CD4-positive, alpha-beta T cell (primary cell): ENCODE measurements at regions not wholly inside any gene's neighbourhood (a gene's known extent, or its start where the extent isn't known, plus 50 kb on each side); places are given as distances from the start of the nearest gene placed in this dataset.

ENCODE experiments used
- ATAC-seq: fragments of 200-7000 bp; cut with Tn5 transposase; one replicate; pipeline ENCODE4 v1.10.0; 2022; ENCODE audit warnings: mild to moderate bottlenecking; ENCODE audit not compliant: poor library complexity
- CTCF ChIA-PET: fragments of 350-600 bp; sonication (Branson Sonifier 250); formaldehyde crosslinking; loops from one replicate; lab custom pipeline; 2021; ENCODE audit warnings: antibody characterized with exemption, inconsistent platforms; lab: Charles Lee
- POLR2A ChIA-PET: fragments of 350-600 bp; sonication (Branson Sonifier 250); formaldehyde crosslinking; loops from one replicate; lab custom pipeline; 2021; ENCODE audit warnings: antibody characterized with exemption, inconsistent platforms; lab: Charles Lee
- DNase-seq, 14 experiments: peaks; one replicate each; pipeline ENCODE4 v3.0.0-alpha.2; 2013 to 2020; ENCODE audit warnings: mixed read lengths in 2 of 14
- H3K27ac ChIP-seq, 2 donors: one replicate each; pipeline versions ENCODE4 v1.5.1 to v1.7.0; 2013; ENCODE audit warnings: low read length in 2 of 2, low read depth in 1 of 2, mild to moderate bottlenecking in 1 of 2
- H3K27me3 ChIP-seq, 2 experiments: 1 replicate in 1 of 2; 2 replicates in 1 of 2; pipeline versions ENCODE4 v1.6.1 to v1.7.0; 2013; ENCODE audit warnings: low read length in 2 of 2, control low read depth in 1 of 2, mild to moderate bottlenecking in 1 of 2, moderate library complexity in 1 of 2; ENCODE audit not compliant: insufficient read depth in 2 of 2, control insufficient read depth in 1 of 2
- H3K36me3 ChIP-seq: one replicate; pipeline ENCODE4 v1.6.1; 2013; ENCODE audit warnings: low read length, control low read depth; ENCODE audit not compliant: insufficient read depth
- H3K4me1 ChIP-seq: one replicate; pipeline ENCODE4 v1.6.1; 2013; ENCODE audit warnings: low read length, control low read depth; ENCODE audit not compliant: insufficient read depth
- H3K4me3 ChIP-seq: one replicate; pipeline ENCODE4 v1.5.1; 2013; ENCODE audit warnings: mild to moderate bottlenecking, low read length, moderate library complexity
- H3K9me3 ChIP-seq, 2 experiments: 1 replicate in 1 of 2; 2 replicates in 1 of 2; pipeline versions ENCODE4 v1.6.1 to v1.7.0; 2013; ENCODE audit warnings: low read length in 2 of 2, mild to moderate bottlenecking in 2 of 2, control low read depth in 1 of 2, moderate library complexity in 1 of 2; ENCODE audit not compliant: control insufficient read depth in 1 of 2, insufficient read depth in 1 of 2
- H3K27ac Mint-ChIP-seq: one replicate; pipeline ENCODE4 v1.8.0; 2020; ENCODE audit warnings: mixed read lengths
- H3K27me3 Mint-ChIP-seq: one replicate; pipeline ENCODE4 v1.8.0; 2021; ENCODE audit warnings: mixed read lengths
- H3K36me3 Mint-ChIP-seq: one replicate; pipeline ENCODE4 v1.8.0; 2021; ENCODE audit warnings: low read depth, mixed read lengths
- H3K4me1 Mint-ChIP-seq: one replicate; pipeline ENCODE4 v1.8.0; 2021; ENCODE audit warnings: low read depth, mixed read lengths
- H3K4me3 Mint-ChIP-seq: one replicate; pipeline ENCODE4 v1.8.0; 2020; ENCODE audit warnings: mild to moderate bottlenecking, mixed read lengths
- H3K9me3 Mint-ChIP-seq: one replicate; pipeline ENCODE4 v1.8.0; 2020; ENCODE audit warnings: mixed read lengths
- intact Hi-C, 2 experiments: fragments of 100-400 bp; cut with DNase I in 1 of 2; cut with micrococcal nuclease in 1 of 2; formaldehyde crosslinking; loops; one replicate each; pipeline versions ENCODE4 v1.15.1 to v1.9.0; 2023 to 2025; cut with DNase I, micrococcal nuclease
- TF ChIP-seq, protein P1 (sequence below): fragments of 200-600 bp; IDR thresholded peaks from one replicate; pipeline ENCODE4 v1.8.0; 2022; ENCODE audit warnings: antibody characterized with exemption, mild to moderate bottlenecking

DNA sequence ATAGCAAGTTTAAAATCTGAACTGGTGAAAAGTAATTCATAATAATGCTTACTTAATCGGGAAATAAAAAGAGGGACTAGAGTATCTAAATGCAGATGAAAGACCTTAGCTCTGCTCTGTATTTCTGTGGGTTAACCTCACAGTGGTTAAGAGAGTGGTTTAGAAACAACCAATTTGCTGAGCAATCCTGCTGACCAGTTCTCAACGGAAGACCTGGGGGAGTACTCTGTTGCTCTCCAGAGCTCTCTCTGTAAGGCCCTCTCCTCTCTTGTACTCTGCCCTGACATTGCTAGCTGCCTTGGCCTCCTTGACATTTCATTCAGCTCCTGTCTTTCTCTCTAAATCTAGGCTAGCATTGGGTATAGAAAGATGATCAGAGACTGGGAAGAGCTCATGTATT, 1186.6 kb upstream of the SEMA6A start:
- Histone ChIP-seq H3K4me3 (no peak overlapping the region), H3K27me3 (no peaks in the 10 kb centered on the region), H3K36me3 (no peaks in the 10 kb centered on the region), H3K4me1 (no peaks in the 10 kb centered on the region), H3K9me3 (no peaks in the 10 kb centered on the region), H3K27ac (no peak overlapping the region)
- H3K4me1 Mint-ChIP-seq = no peaks in the 10 kb centered on the region
- H3K4me3 Mint-ChIP-seq = no peak overlapping the region
- CTCF ChIA-PET = no interaction called here
- intact Hi-C loops = no loop called here
- POLR2A ChIA-PET = no interaction called here
- no peaks in the 10 kb centered on the region for H3K27me3 Mint-ChIP-seq
- ATAC-seq (no peak), DNase-seq (no peak)
- H3K36me3 Mint-ChIP-seq = no peaks in the 10 kb centered on the region
- H3K9me3 Mint-ChIP-seq = peaks cover 5% of the 10 kb centered on the region
- TF ChIP-seq, protein P1, sequence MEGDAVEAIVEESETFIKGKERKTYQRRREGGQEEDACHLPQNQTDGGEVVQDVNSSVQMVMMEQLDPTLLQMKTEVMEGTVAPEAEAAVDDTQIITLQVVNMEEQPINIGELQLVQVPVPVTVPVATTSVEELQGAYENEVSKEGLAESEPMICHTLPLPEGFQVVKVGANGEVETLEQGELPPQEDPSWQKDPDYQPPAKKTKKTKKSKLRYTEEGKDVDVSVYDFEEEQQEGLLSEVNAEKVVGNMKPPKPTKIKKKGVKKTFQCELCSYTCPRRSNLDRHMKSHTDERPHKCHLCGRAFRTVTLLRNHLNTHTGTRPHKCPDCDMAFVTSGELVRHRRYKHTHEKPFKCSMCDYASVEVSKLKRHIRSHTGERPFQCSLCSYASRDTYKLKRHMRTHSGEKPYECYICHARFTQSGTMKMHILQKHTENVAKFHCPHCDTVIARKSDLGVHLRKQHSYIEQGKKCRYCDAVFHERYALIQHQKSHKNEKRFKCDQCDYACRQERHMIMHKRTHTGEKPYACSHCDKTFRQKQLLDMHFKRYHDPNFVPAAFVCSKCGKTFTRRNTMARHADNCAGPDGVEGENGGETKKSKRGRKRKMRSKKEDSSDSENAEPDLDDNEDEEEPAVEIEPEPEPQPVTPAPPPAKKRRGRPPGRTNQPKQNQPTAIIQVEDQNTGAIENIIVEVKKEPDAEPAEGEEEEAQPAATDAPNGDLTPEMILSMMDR = no peak
- no peak overlapping the region for H3K27ac Mint-ChIP-seq

DNA sequence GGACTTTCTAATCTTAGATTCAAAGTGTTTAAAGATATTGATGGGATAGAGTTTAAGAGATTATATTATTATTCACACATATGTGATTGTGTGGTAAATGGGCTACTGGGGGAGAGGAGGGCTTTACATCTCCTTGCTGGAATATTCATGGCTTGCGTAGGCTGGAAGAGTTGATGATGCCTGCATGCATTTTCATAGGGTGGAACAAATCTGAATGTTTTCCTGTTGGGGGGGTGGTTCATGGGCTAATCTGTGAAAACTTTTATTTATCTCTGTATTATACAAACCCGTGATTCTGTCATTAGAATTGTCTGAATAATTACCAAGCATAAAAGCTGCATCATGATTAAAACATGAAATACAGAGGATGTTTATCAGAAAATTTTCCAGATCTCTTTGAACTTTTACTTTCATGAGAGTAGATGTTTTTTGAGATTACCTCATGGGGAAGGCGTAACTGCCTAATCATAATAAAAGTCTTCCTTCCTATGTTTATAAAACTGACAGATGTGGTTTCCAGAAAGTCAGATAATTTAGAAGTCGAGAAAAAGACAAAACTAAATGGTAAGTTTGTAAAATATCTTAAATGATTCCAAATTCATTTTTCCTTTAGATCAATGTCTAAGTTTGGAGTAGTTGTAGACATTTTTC, 1185.4 kb upstream of the SEMA6A start:
- ChIA-PET POLR2A (interaction anchor here (0.6 kb wide), 1 partner anchor 126 kb away, joined by 3 read pairs; no protein-coding TSS in a partner anchor), CTCF (no interaction called here)
- no peak overlapping the region for H3K4me3 ChIP-seq
- H3K27ac ChIP-seq = no peak overlapping the region
- no peaks in the 10 kb centered on the region for H3K4me1 ChIP-seq
- Mint-ChIP-seq H3K36me3 (no peaks in the 10 kb centered on the region), H3K4me3 (no peak overlapping the region), H3K4me1 (no peaks in the 10 kb centered on the region), H3K27me3 (no peaks in the 10 kb centered on the region), H3K27ac (no peak overlapping the region), H3K9me3 (peaks cover 5% of the 10 kb centered on the region)
- DNase-seq = no peak
- intact Hi-C loops = no loop called here
- no peaks in the 10 kb centered on the region for H3K27me3 ChIP-seq
- ATAC-seq = no peak
- TF ChIP-seq, protein P1 = no peak
- H3K36me3 ChIP-seq = no peaks in the 10 kb centered on the region
- no peaks in the 10 kb centered on the region for H3K9me3 ChIP-seq

DNA sequence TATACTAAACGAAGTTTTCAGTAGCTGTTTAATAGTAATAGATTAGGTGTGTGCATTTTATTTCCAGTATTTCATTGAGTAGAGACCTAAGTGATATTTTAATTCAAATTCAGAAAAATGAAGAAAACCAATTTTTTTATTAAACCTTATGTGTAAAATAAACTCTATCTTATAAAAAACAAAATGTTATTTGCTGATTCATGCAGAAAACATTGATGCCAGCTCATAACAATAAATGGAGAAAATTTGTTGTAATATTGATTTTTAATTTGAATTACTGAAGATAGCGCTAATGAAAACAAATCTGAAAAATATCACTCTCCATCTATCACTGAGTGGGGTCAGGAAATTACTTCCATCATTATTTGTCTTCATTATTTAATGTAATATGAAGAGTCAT, 1177.8 kb upstream of the SEMA6A start:
- Histone ChIP-seq H3K4me3 (no peak overlapping the region), H3K27me3 (no peaks in the 10 kb centered on the region), H3K9me3 (peaks cover 0 to 3% of the 10 kb centered on the region in 2 experiments), H3K4me1 (no peaks in the 10 kb centered on the region), H3K36me3 (no peaks in the 10 kb centered on the region), H3K27ac (no peak overlapping the region)
- peaks cover 5% of the 10 kb centered on the region for H3K9me3 Mint-ChIP-seq
- H3K27ac Mint-ChIP-seq = no peak overlapping the region
- no peaks in the 10 kb centered on the region for H3K4me1 Mint-ChIP-seq
- intact Hi-C loops = no loop called here
- H3K4me3 Mint-ChIP-seq = no peak overlapping the region
- H3K36me3 Mint-ChIP-seq = no peaks in the 10 kb centered on the region
- TF ChIP-seq, protein P1 = no peak
- no peak for ATAC-seq
- CTCF ChIA-PET = no interaction called here
- no peaks in the 10 kb centered on the region for H3K27me3 Mint-ChIP-seq
- POLR2A ChIA-PET = no interaction called here
- DNase-seq = no peak
